Spleen (tissue), 11 donors: ENCODE measurements at regions not wholly inside any gene's neighbourhood (a gene's known extent, or its start where the extent isn't known, plus 50 kb on each side); places are given as distances from the start of the nearest gene placed in this dataset.
A peak's percentile ranks its signal among the peaks of the same experiment; 100 is the strongest.

Experiments
- DNase-seq: peaks from one replicate; pipeline ENCODE4 v3.0.0-alpha.2; 2020
- H3K27ac ChIP-seq, 8 donors: fragments of 200-600 bp; sonication (generic) in 7 of 8; 1 replicate in 4 of 8; 2 replicates in 4 of 8; pipeline versions ENCODE4 v1.5.0 to v1.8.0; 2016 to 2021; ENCODE audit warnings: inconsistent platforms in 4 of 8, mild to moderate bottlenecking in 4 of 8, moderate library complexity in 1 of 8
- H3K27me3 ChIP-seq, 7 donors: fragments of 200-600 bp; sonication (generic) in 6 of 7; replicated peaks in 1 of 7; 1 replicate in 4 of 7; 2 replicates in 3 of 7; pipeline versions ENCODE4 v1.5.0 to v1.8.0; 2016 to 2021; ENCODE audit warnings: inconsistent platforms in 3 of 7, mild to moderate bottlenecking in 1 of 7
- H3K36me3 ChIP-seq, 6 donors: fragments of 200-600 bp; sonication (generic) in 5 of 6; 1 replicate in 4 of 6; 2 replicates in 2 of 6; pipeline versions ENCODE4 v1.5.0 to v1.8.0; 2016 to 2021; ENCODE audit warnings: inconsistent platforms in 2 of 6
- H3K4me1 ChIP-seq, 6 donors: fragments of 200-600 bp; sonication (generic) in 5 of 6; 1 replicate in 3 of 6; 2 replicates in 3 of 6; pipeline versions ENCODE4 v1.5.0 to v1.8.0; 2016 to 2021; ENCODE audit warnings: inconsistent platforms in 3 of 6
- H3K4me3 ChIP-seq, 8 donors: fragments of 200-600 bp; sonication (generic) in 7 of 8; 1 replicate in 4 of 8; 2 replicates in 4 of 8; pipeline versions ENCODE4 v1.5.0 to v1.8.0; 2016 to 2021; ENCODE audit warnings: inconsistent platforms in 4 of 8, mild to moderate bottlenecking in 4 of 8, moderate library complexity in 2 of 8
- H3K9me3 ChIP-seq, 8 donors: fragments of 200-600 bp; sonication (generic) in 7 of 8; 1 replicate in 4 of 8; 2 replicates in 4 of 8; pipeline versions ENCODE4 v1.5.0 to v1.8.0; 2016 to 2021; ENCODE audit warnings: inconsistent platforms in 4 of 8
- POLR2A ChIP-seq, 3 donors: fragments of 450-650 bp; IDR thresholded peaks; one replicate each; pipeline ENCODE4 v1.5.1; 2017; ENCODE audit warnings: antibody characterized with exemption in 3 of 3, mild to moderate bottlenecking in 1 of 3
- POLR2AphosphoS5 ChIP-seq, 3 donors: sonication (generic); formaldehyde crosslinking; IDR thresholded peaks; one replicate each; pipeline ENCODE4 v1.5.1; 2017; ENCODE audit warnings: antibody characterized with exemption in 3 of 3
- WGBS, 5 donors: extraction: QIAGEN DNeasy Blood & Tissue Kit in 3 of 5; methylation state at CpG; one replicate each; pipeline versions ENCODE4 v1.1.5 to v1.1.7; 2013 to 2018; 5-methylcytosine and 5-hydroxymethylcytosine counted together
- intact Hi-C: fragments of 100-400 bp; cut with DNase I; formaldehyde crosslinking; loops from one replicate; pipeline ENCODE4 v1.15.0; 2023; ENCODE audit warnings: low total_unique reads
- TF ChIP-seq, protein P1 (sequence below), 11 experiments: fragments of 200-600 bp in 7 of 11; fragments of 450-650 bp in 4 of 11; sonication (generic) in 4 of 11; IDR thresholded peaks in 8 of 11; conservative IDR thresholded peaks in 3 of 11; 1 replicate in 7 of 11; 2 replicates in 4 of 11; pipeline versions ENCODE4 v1.4.0 to v1.8.0; 2016 to 2021; ENCODE audit warnings: antibody characterized with exemption in 11 of 11, inconsistent platforms in 4 of 11, mild to moderate bottlenecking in 1 of 11
- donor health status: healthy with polysubstance abuse.
- donor health status: DM: no; HTN: no; CAD: no; lungs with moderate emphysema.
- donor health status: DM: no; HTN: no; CAD: no.
- donor health status: Bipolar disorder and iron deficiency.
- donor health status: healthy.
- donor health status: DM: no; HTN: no; CAD: no.
- donor health status: DM: yes; HTN: yes; CAD: no.

DNA sequence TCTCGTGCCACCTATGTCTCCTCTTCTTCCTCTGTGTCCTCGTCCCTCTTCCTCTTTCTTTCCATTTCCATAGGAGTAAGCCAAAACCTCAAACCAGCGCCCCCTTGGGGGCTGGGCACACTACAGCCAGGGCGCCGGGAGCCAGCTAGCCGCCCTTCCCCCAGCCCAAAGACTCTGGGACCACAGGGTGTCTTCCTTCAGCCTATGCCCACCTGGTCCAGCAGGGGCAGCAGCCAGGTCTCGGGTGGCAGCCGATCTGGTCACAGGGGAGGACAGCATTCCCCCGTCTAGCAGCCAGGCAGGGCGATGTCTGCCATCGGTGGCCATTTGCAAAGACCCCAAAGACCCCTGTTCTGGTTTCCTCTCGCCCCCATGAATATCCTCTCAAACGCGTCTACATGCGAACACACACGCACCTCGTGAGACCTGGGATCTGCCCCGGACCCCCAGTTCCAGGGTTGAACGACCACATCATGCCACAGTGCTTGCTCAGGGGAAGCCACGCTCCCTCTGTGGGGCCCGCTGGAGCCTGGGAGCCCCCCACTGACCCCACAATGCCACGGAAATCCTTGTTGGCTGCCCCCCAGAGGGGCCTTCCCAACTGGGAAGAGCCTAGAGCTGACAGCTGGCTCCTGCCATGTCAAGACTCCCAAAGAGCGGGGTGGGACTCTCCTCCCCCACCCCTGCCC lies 546.0 kb upstream of the CCDC179 start:
- 87 to 92% (median 90%) methylated on average over 23 of the region's 23 CpGs for WGBS, 5 donors
- no peak overlapping the region for H3K27ac ChIP-seq
- intact Hi-C loops = no loop called here
- H3K27me3 ChIP-seq = no peaks in the 10 kb centered on the region
- TF ChIP-seq POLR2AphosphoS5 (IDR thresholded peaks at IDR 0.05) (no peak), POLR2A (IDR thresholded peaks at IDR 0.05) (no peak)
- TF ChIP-seq, protein P1, sequence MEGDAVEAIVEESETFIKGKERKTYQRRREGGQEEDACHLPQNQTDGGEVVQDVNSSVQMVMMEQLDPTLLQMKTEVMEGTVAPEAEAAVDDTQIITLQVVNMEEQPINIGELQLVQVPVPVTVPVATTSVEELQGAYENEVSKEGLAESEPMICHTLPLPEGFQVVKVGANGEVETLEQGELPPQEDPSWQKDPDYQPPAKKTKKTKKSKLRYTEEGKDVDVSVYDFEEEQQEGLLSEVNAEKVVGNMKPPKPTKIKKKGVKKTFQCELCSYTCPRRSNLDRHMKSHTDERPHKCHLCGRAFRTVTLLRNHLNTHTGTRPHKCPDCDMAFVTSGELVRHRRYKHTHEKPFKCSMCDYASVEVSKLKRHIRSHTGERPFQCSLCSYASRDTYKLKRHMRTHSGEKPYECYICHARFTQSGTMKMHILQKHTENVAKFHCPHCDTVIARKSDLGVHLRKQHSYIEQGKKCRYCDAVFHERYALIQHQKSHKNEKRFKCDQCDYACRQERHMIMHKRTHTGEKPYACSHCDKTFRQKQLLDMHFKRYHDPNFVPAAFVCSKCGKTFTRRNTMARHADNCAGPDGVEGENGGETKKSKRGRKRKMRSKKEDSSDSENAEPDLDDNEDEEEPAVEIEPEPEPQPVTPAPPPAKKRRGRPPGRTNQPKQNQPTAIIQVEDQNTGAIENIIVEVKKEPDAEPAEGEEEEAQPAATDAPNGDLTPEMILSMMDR (IDR thresholded peaks at IDR 0.05 in 8 of 11, conservative IDR thresholded peaks at IDR 0.05 in 3 of 11) = no peak
- DNase-seq = peak; percentile 51
- H3K4me1 ChIP-seq = no peaks in the 10 kb centered on the region
- H3K9me3 ChIP-seq = peaks cover 0 to 65% (median 50%) of the 10 kb centered on the region in 8 donors
- H3K4me3 ChIP-seq = no peak overlapping the region
- no peaks in the 10 kb centered on the region for H3K36me3 ChIP-seq

DNA sequence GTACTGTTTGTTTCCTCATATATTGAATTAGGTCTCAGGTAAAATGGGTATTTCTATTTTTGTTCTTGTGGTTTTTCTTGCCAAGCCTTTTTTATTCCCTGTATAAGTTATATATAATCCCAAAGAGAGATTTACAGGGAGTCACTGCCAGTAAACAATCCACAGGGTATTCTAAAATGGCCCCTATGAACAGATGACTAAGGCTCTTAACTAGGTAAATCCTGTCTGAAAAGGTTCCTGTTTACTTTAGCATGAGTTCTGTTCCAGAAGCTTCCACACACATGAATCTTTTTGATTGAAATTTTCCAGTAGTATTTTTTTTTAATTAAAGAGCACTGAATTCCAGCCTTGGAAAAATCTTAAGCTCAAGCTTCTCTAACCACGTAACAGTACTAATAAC lies 552.8 kb upstream of the CCDC179 start:
- H3K4me1 ChIP-seq = no peaks in the 10 kb centered on the region
- no peaks in the 10 kb centered on the region for H3K36me3 ChIP-seq
- intact Hi-C loops = no loop called here
- no peak for DNase-seq
- TF ChIP-seq POLR2AphosphoS5 (IDR thresholded peaks at IDR 0.05) (no peak), POLR2A (IDR thresholded peaks at IDR 0.05) (no peak)
- TF ChIP-seq, protein P1 (IDR thresholded peaks at IDR 0.05 in 8 of 11, conservative IDR thresholded peaks at IDR 0.05 in 3 of 11) = no peak
- no peaks in the 10 kb centered on the region for H3K27me3 ChIP-seq
- H3K27ac ChIP-seq = no peak overlapping the region
- H3K9me3 ChIP-seq = peaks cover 0 to 44% (median 29%) of the 10 kb centered on the region in 8 donors
- H3K4me3 ChIP-seq = no peak overlapping the region
- 54 to 83% (median 78%) methylated on average over 1 of the region's 1 CpG for whole genome bisulfite sequencing, 5 donors

DNA sequence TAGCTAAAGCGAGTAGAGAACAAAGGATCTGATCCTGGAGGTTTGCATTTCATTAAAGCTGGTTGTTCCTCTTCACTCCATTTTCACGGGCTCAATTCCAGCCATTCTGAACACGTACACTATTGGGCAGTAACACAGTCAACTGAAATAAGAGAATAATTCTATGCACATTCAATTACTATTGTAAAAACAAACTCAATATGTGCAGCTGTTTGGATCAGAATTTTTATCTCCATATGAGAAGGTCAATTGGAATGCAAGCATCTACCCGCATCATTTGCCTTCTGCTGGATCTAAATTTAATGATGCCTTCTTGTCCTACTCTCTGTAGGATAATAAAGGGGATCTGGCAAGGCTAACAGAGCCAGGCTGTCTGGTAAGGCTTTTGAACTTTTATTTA lies 562.8 kb upstream of the CCDC179 start:
- Histone ChIP-seq H3K27ac (no peak overlapping the region), H3K4me3 (no peak overlapping the region), H3K27me3 (no peaks in the 10 kb centered on the region), H3K36me3 (no peaks in the 10 kb centered on the region), H3K4me1 (no peaks in the 10 kb centered on the region), H3K9me3 (peaks cover 0 to 6% (median 0%) of the 10 kb centered on the region in 8 donors)
- intact Hi-C loops = no loop called here
- TF ChIP-seq, protein P1 (IDR thresholded peaks at IDR 0.05 in 8 of 11, conservative IDR thresholded peaks at IDR 0.05 in 3 of 11) = no peak
- no peak for TF ChIP-seq POLR2AphosphoS5 (IDR thresholded peaks at IDR 0.05)
- no peak for TF ChIP-seq POLR2A (IDR thresholded peaks at IDR 0.05)
- no peak for DNase-seq
- 81 to 89% (median 82%) methylated on average over 4 of the region's 4 CpGs for WGBS, 5 donors

DNA sequence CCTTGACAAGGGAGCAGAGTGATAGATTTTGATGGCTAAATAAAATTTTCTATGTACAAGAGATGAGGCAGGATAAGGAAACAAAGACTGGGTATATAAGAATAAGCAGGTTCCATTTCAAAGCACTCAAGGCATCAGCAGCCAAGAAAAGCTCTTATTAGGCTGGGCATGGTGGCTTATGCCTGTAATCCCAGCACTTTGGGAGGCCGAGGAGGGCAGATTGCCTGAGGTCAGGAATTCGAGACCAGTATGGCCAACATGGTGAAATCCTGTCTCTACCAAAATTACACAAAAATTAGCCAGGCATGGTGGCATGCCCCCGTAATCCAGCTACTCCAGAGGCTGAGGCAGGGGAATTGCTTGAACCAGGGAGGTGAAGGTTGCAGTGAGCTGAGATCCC lies 563.4 kb upstream of the CCDC179 start:
- Histone ChIP-seq H3K36me3 (no peaks in the 10 kb centered on the region), H3K9me3 (peaks cover 0 to 6% (median 0%) of the 10 kb centered on the region in 8 donors), H3K4me1 (no peaks in the 10 kb centered on the region), H3K27ac (no peak overlapping the region), H3K4me3 (no peak overlapping the region), H3K27me3 (no peaks in the 10 kb centered on the region)
- DNase-seq = no peak
- intact Hi-C loops = no loop called here
- TF ChIP-seq, protein P1 (IDR thresholded peaks at IDR 0.05 in 8 of 11, conservative IDR thresholded peaks at IDR 0.05 in 3 of 11) = no peak
- TF ChIP-seq POLR2AphosphoS5 (IDR thresholded peaks at IDR 0.05) = no peak
- TF ChIP-seq POLR2A (IDR thresholded peaks at IDR 0.05) = no peak
- 54 to 90% (median 69%) methylated on average over 3 of the region's 3 CpGs for WGBS, 5 donors
